GM23338 (cell line): ENCODE measurements at regions not wholly inside any gene's neighbourhood (a gene's known extent, or its start where the extent isn't known, plus 50 kb on each side); places are given as distances from the start of the nearest gene placed in this dataset.

Experiments used
- ATAC-seq: fragments of 200-7000 bp; cut with Tn5 transposase; 3 replicates; pipeline ENCODE4 v1.9.1; 2020
- DNase-seq: peaks from one replicate; pipeline ENCODE4 v3.0.0-alpha.2; 2015; ENCODE audit warnings: low spot score
- H2AFZ ChIP-seq: fragments of 200-600 bp; sonication (generic); 2 replicates; pipeline ENCODE4 v1.8.0; 2016; ENCODE audit warnings: antibody characterized with exemption, mild to moderate bottlenecking, moderate library complexity
- H3F3A ChIP-seq: fragments of 200-600 bp; sonication (generic); replicated peaks from 2 replicates; pipeline ENCODE4 v1.8.0; 2017; ENCODE audit warnings: antibody characterized with exemption, mixed run types, low read depth
- H3K27ac ChIP-seq: fragments of 200-600 bp; sonication (generic); 2 replicates; pipeline ENCODE4 v1.6.1; 2016; ENCODE audit warnings: low read depth
- H3K27me3 ChIP-seq: fragments of 200-600 bp; sonication (generic); 2 replicates; pipeline ENCODE4 v1.8.0; 2016; ENCODE audit warnings: mild to moderate bottlenecking, mixed run types, moderate library complexity; ENCODE audit not compliant: insufficient read depth
- H3K36me3 ChIP-seq: fragments of 200-600 bp; sonication (generic); 2 replicates; pipeline ENCODE4 v1.8.0; 2016; ENCODE audit warnings: mild to moderate bottlenecking; ENCODE audit not compliant: insufficient read depth
- H3K4me1 ChIP-seq: fragments of 200-600 bp; sonication (generic); 2 replicates; pipeline ENCODE4 v1.8.0; 2016; ENCODE audit warnings: mild to moderate bottlenecking, moderate library complexity; ENCODE audit not compliant: insufficient read depth
- H3K4me2 ChIP-seq: fragments of 200-600 bp; sonication (generic); 2 replicates; pipeline ENCODE4 v1.7.1; 2017; ENCODE audit warnings: mixed run types
- H3K4me3 ChIP-seq: fragments of 200-600 bp; sonication (generic); 2 replicates; pipeline ENCODE4 v1.6.1; 2016; ENCODE audit warnings: mixed run types
- H3K79me2 ChIP-seq: fragments of 200-600 bp; sonication (generic); replicated peaks from 2 replicates; pipeline ENCODE4 v1.8.0; 2017; ENCODE audit warnings: mild to moderate bottlenecking; ENCODE audit not compliant: insufficient read depth
- H3K9me2 ChIP-seq: fragments of 200-600 bp; sonication (generic); 2 replicates; pipeline ENCODE4 v1.8.0; 2017; ENCODE audit not compliant: insufficient read depth
- H4K20me1 ChIP-seq: fragments of 200-600 bp; sonication (generic); replicated peaks from 2 replicates; pipeline ENCODE4 v1.8.0; 2017; ENCODE audit warnings: mild to moderate bottlenecking; ENCODE audit not compliant: insufficient read depth
- H3K27ac Mint-ChIP-seq: 2 replicates; pipeline ENCODE4 v1.8.0; 2020; ENCODE audit warnings: inconsistent platforms, mild to moderate bottlenecking, moderate library complexity, mixed read lengths
- H3K27me3 Mint-ChIP-seq: 3 replicates; pipeline ENCODE4 v1.8.0; 2022; ENCODE audit warnings: low read depth, mild to moderate bottlenecking, moderate library complexity, mixed read lengths, inconsistent platforms; ENCODE audit not compliant: insufficient read depth, poor library complexity
- H3K36me3 Mint-ChIP-seq: 3 replicates; pipeline ENCODE4 v1.8.0; 2021; ENCODE audit warnings: low read depth, mild to moderate bottlenecking, inconsistent platforms, moderate library complexity, mixed read lengths
- H3K4me1 Mint-ChIP-seq: 3 replicates; pipeline ENCODE4 v1.8.0; 2020; ENCODE audit warnings: mild to moderate bottlenecking, inconsistent platforms, mixed read lengths
- H3K4me3 Mint-ChIP-seq: 3 replicates; pipeline ENCODE4 v1.8.0; 2021; ENCODE audit warnings: moderate library complexity, mild to moderate bottlenecking, inconsistent platforms, mixed read lengths
- H3K9me3 Mint-ChIP-seq: 3 replicates; pipeline ENCODE4 v1.8.0; 2020; ENCODE audit warnings: moderate library complexity, mild to moderate bottlenecking, inconsistent platforms, mixed read lengths
- CREB1 ChIP-seq: fragments of 250-450 bp; sonication (Bioruptor Pico); IDR thresholded peaks from 2 replicates; pipeline ENCODE4 v1.5.0; 2020; ENCODE audit warnings: low read depth, mild to moderate bottlenecking, moderate library complexity
- CTCF ChIP-seq, 2 experiments: fragments of 200-600 bp in 1 of 2; sonication (generic) in 1 of 2; conservative IDR thresholded peaks; 2 replicates each; pipeline versions ENCODE4 v1.5.1 to v1.6.1; 2016 to 2017; ENCODE audit warnings: antibody characterized with exemption in 2 of 2, low read depth in 2 of 2, mild to moderate bottlenecking in 2 of 2, moderate library complexity in 1 of 2
- EZH2 ChIP-seq: fragments of 200-600 bp; sonication (generic); IDR thresholded peaks from one replicate; pipeline ENCODE4 v1.8.0; 2017; ENCODE audit warnings: antibody characterized with exemption, mild to moderate bottlenecking, low read depth; ENCODE audit not compliant: unreplicated experiment
- EZH2phosphoT487 ChIP-seq: fragments of 200-600 bp; sonication (generic); IDR thresholded peaks from one replicate; pipeline ENCODE4 v1.8.1; 2018; ENCODE audit warnings: antibody characterized with exemption; ENCODE audit not compliant: unreplicated experiment
- JUNB ChIP-seq: IDR thresholded peaks from one replicate; pipeline ENCODE4 v1.6.1; 2016; ENCODE audit warnings: antibody characterized with exemption; ENCODE audit not compliant: unreplicated experiment
- NANOG ChIP-seq: IDR thresholded peaks from 2 replicates; pipeline ENCODE4 v1.6.1; 2016; ENCODE audit warnings: antibody characterized with exemption, borderline replicate concordance
- POLR2AphosphoS5 ChIP-seq: IDR thresholded peaks from 2 replicates; pipeline ENCODE4 v1.6.1; 2016; ENCODE audit warnings: antibody characterized with exemption, low read depth
- STAT1 ChIP-seq: IDR thresholded peaks from one replicate; pipeline ENCODE4 v1.6.1; 2016; ENCODE audit warnings: antibody characterized with exemption; ENCODE audit not compliant: unreplicated experiment
- ZNF114 ChIP-seq: fragments of 250-450 bp; sonication (Bioruptor Pico); IDR thresholded peaks from 2 replicates; pipeline ENCODE4 v1.5.0; 2020; ENCODE audit warnings: mild to moderate bottlenecking, moderate library complexity
- ZNF331 ChIP-seq: fragments of 250-450 bp; sonication (Bioruptor Pico); IDR thresholded peaks from 2 replicates; pipeline ENCODE4 v1.5.0; 2020; ENCODE audit warnings: low read depth, mild to moderate bottlenecking, moderate library complexity
- TF ChIP-seq, protein P1 (sequence below): IDR thresholded peaks from 2 replicates; pipeline ENCODE4 v1.6.1; 2016; ENCODE audit warnings: antibody characterized with exemption

- H3K27me3 Mint-ChIP-seq, result peaks cover 4% of the 10 kb centered on the region
- Histone ChIP-seq H3K36me3 (no peaks in the 10 kb centered on the region), H3K4me1 (no peaks in the 10 kb centered on the region), H3K27me3 (no peaks in the 10 kb centered on the region), H3K4me2 (no peak overlapping the region), H2AFZ (no peak overlapping the region), H3K79me2 (no peaks in the 10 kb centered on the region), H3F3A (no peaks in the 10 kb centered on the region), H3K9me2 (no peaks in the 10 kb centered on the region), H3K4me3 (no peak overlapping the region), H3K27ac (no peak overlapping the region), H4K20me1 (no peaks in the 10 kb centered on the region)
- ATAC-seq (no peak), DNase-seq (no peak)
- no peaks in the 10 kb centered on the region for H3K4me1 Mint-ChIP-seq
- no peak overlapping the region for H3K4me3 Mint-ChIP-seq
- H3K27ac Mint-ChIP-seq, result no peak overlapping the region
- TF ChIP-seq ZNF114 (CRISPR knock-in tag) (no peak), JUNB (no peak), STAT1 (no peak), ZNF331 (CRISPR knock-in tag) (no peak), CREB1 (no peak), EZH2phosphoT487 (no peak), NANOG (no peak), CTCF (conservative IDR thresholded peaks at IDR 0.05; ENCODE audit: low read depth in 2 of 2) (no peak)
- no peaks in the 10 kb centered on the region for H3K36me3 Mint-ChIP-seq
- no peaks in the 10 kb centered on the region; the same call in 2 of the 3 replicates for H3K9me3 Mint-ChIP-seq
These were observed 143.7 kb upstream of the PTPN1 start for GRCh38 chr20:50366270-50367103.

- no peak overlapping the region for H3K4me2 ChIP-seq
- TF ChIP-seq, protein P1, sequence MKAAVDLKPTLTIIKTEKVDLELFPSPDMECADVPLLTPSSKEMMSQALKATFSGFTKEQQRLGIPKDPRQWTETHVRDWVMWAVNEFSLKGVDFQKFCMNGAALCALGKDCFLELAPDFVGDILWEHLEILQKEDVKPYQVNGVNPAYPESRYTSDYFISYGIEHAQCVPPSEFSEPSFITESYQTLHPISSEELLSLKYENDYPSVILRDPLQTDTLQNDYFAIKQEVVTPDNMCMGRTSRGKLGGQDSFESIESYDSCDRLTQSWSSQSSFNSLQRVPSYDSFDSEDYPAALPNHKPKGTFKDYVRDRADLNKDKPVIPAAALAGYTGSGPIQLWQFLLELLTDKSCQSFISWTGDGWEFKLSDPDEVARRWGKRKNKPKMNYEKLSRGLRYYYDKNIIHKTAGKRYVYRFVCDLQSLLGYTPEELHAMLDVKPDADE, result no peak
- no peak for TF ChIP-seq EZH2
- TF ChIP-seq CTCF (conservative IDR thresholded peaks at IDR 0.05; ENCODE audit: low read depth in 2 of 2), result no peak
- no peak for TF ChIP-seq EZH2phosphoT487
- no peak for TF ChIP-seq ZNF331 (CRISPR knock-in tag)
- no peak for TF ChIP-seq POLR2AphosphoS5
- no peak for TF ChIP-seq ZNF114 (CRISPR knock-in tag)
- TF ChIP-seq STAT1, result no peak
- no peak for TF ChIP-seq NANOG
These were observed 143.0 kb upstream of the PTPN1 start for GRCh38 chr20:50367104-50367674.

More at GRCh38 chr20:50367104-50367674, 143.0 kb upstream of the PTPN1 start:
- Histone ChIP-seq H3K4me1 (no peaks in the 10 kb centered on the region), H3K36me3 (no peaks in the 10 kb centered on the region), H3K27ac (no peak overlapping the region), H4K20me1 (no peaks in the 10 kb centered on the region), H3K9me2 (no peaks in the 10 kb centered on the region), H3F3A (no peaks in the 10 kb centered on the region), H3K27me3 (no peaks in the 10 kb centered on the region), H3K4me3 (no peak overlapping the region), H2AFZ (no peak overlapping the region), H3K79me2 (no peaks in the 10 kb centered on the region)
- Mint-ChIP-seq H3K36me3 (no peaks in the 10 kb centered on the region), H3K4me1 (no peaks in the 10 kb centered on the region), H3K9me3 (no peaks in the 10 kb centered on the region; the same call in 2 of the 3 replicates), H3K4me3 (no peak overlapping the region), H3K27ac (no peak overlapping the region), H3K27me3 (peaks cover 4% of the 10 kb centered on the region)
- ATAC-seq (no peak), DNase-seq (no peak)
